Mammary epithelial cell (primary cell): ENCODE measurements at regions not wholly inside any gene's neighbourhood (a gene's known extent, or its start where the extent isn't known, plus 50 kb on each side); places are given as distances from the start of the nearest gene placed in this dataset.

Source experiments
- EZH2 ChIP-seq: IDR thresholded peaks from 2 replicates; pipeline ENCODE4 v1.6.1; 2012; ENCODE audit warnings: low read length, inconsistent platforms, borderline replicate concordance
- TF ChIP-seq, protein P1 (sequence below), 2 donors: IDR thresholded peaks in 1 of 2; conservative IDR thresholded peaks in 1 of 2; 2 replicates each; pipeline ENCODE4 v1.5.1; 2011 to 2012; ENCODE audit warnings: inconsistent platforms in 2 of 2, low read length in 2 of 2, mild to moderate bottlenecking in 2 of 2, control low read depth in 1 of 2, low read depth in 1 of 2; ENCODE audit not compliant: insufficient read depth in 1 of 2; ENCODE audit errors: extremely low read depth in 1 of 2

- TF ChIP-seq, protein P1, sequence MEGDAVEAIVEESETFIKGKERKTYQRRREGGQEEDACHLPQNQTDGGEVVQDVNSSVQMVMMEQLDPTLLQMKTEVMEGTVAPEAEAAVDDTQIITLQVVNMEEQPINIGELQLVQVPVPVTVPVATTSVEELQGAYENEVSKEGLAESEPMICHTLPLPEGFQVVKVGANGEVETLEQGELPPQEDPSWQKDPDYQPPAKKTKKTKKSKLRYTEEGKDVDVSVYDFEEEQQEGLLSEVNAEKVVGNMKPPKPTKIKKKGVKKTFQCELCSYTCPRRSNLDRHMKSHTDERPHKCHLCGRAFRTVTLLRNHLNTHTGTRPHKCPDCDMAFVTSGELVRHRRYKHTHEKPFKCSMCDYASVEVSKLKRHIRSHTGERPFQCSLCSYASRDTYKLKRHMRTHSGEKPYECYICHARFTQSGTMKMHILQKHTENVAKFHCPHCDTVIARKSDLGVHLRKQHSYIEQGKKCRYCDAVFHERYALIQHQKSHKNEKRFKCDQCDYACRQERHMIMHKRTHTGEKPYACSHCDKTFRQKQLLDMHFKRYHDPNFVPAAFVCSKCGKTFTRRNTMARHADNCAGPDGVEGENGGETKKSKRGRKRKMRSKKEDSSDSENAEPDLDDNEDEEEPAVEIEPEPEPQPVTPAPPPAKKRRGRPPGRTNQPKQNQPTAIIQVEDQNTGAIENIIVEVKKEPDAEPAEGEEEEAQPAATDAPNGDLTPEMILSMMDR (conservative IDR thresholded peaks at IDR 0.05 in 1 of 2, IDR thresholded peaks at IDR 0.05 in 1 of 2; ENCODE audit: extremely low read depth in 1 of 2, insufficient read depth in 1 of 2, low read depth in 1 of 2, low read length in 2 of 2), result no peak
- no peak for TF ChIP-seq EZH2
Measured at GRCh38 chr21:43318841-43319781, 107.8 kb downstream of the SIK1 start.
